OCI-LY1 (cell line): ENCODE measurements at regions not wholly inside any gene's neighbourhood (a gene's known extent, or its start where the extent isn't known, plus 50 kb on each side); places are given as distances from the start of the nearest gene placed in this dataset.

ENCODE experiments used
- H2AFZ ChIP-seq: fragments of 200-600 bp; sonication (generic), shearing (Covaris generic); 2 replicates; pipeline ENCODE4 v1.6.0; 2014; ENCODE audit warnings: antibody characterized with exemption, mild to moderate bottlenecking, low read length
- H3F3A ChIP-seq: fragments of 200-600 bp; sonication (generic), shearing (Covaris generic); 2 replicates; pipeline ENCODE4 v1.6.0; 2014; ENCODE audit warnings: mild to moderate bottlenecking, antibody characterized with exemption, low read length, moderate library complexity; ENCODE audit not compliant: insufficient read depth
- H3K27ac ChIP-seq: fragments of 200-600 bp; sonication (generic); 2 replicates; pipeline ENCODE4 v1.5.1; 2014; ENCODE audit warnings: low read length, mixed run types, mild to moderate bottlenecking, low read depth; ENCODE audit not compliant: poor library complexity, severe bottlenecking
- H3K27me3 ChIP-seq: fragments of 200-600 bp; sonication (generic); 2 replicates; pipeline ENCODE4 v1.6.0; 2014; ENCODE audit warnings: antibody characterized with exemption, mild to moderate bottlenecking, low read length, moderate library complexity; ENCODE audit not compliant: insufficient read depth
- H3K36me3 ChIP-seq: fragments of 200-600 bp; sonication (generic); 2 replicates; pipeline ENCODE4 v1.6.1; 2014; ENCODE audit warnings: mild to moderate bottlenecking, antibody characterized with exemption, low read length, moderate library complexity, mixed read lengths; ENCODE audit not compliant: insufficient read depth
- H3K4me1 ChIP-seq: fragments of 200-600 bp; sonication (generic); 2 replicates; pipeline ENCODE4 v1.5.1; 2014; ENCODE audit warnings: mild to moderate bottlenecking, low read length, moderate library complexity; ENCODE audit not compliant: insufficient read depth, severe bottlenecking
- H3K4me2 ChIP-seq: fragments of 200-600 bp; sonication (generic), shearing (Covaris generic); 2 replicates; pipeline ENCODE4 v1.6.1; 2014; ENCODE audit warnings: low read length
- H3K4me3 ChIP-seq: fragments of 200-600 bp; sonication (generic); 2 replicates; pipeline ENCODE4 v1.5.1; 2014; ENCODE audit warnings: low read length, low read depth, mild to moderate bottlenecking, mixed read lengths; ENCODE audit not compliant: poor library complexity, severe bottlenecking
- H3K79me2 ChIP-seq: fragments of 200-600 bp; shearing (Covaris generic); 2 replicates; pipeline ENCODE4 v1.6.1; 2016; ENCODE audit warnings: mixed run types, low read length, mixed read lengths; ENCODE audit not compliant: insufficient read depth
- H3K9ac ChIP-seq: fragments of 200-600 bp; sonication (generic), shearing (Covaris generic); 2 replicates; pipeline ENCODE4 v1.6.1; 2014; ENCODE audit warnings: mild to moderate bottlenecking, low read length, mixed read lengths
- H3K9me2 ChIP-seq: fragments of 200-600 bp; sonication (generic), shearing (Covaris generic); 2 replicates; pipeline ENCODE4 v1.6.1; 2014; ENCODE audit warnings: low read depth, mild to moderate bottlenecking, low read length, mixed read lengths
- H3K9me3 ChIP-seq: fragments of 200-600 bp; shearing (Covaris generic); 2 replicates; pipeline ENCODE4 v1.6.1; 2014; ENCODE audit warnings: low read length, mixed read lengths
- H4K20me1 ChIP-seq: fragments of 200-600 bp; sonication (generic), shearing (Covaris generic); 2 replicates; pipeline ENCODE4 v1.6.0; 2016; ENCODE audit warnings: mild to moderate bottlenecking, low read length; ENCODE audit not compliant: insufficient read depth
- CTCF ChIP-seq: fragments of 200-600 bp; sonication (generic), shearing (Covaris generic); IDR thresholded peaks from 2 replicates; pipeline ENCODE4 v1.5.1; 2017; ENCODE audit warnings: mild to moderate bottlenecking, antibody characterized with exemption, low read length, moderate library complexity, mixed read lengths
- EZH2 ChIP-seq: fragments of 200-600 bp; sonication (generic), shearing (Covaris generic); IDR thresholded peaks from 2 replicates; pipeline ENCODE4 v1.8.0; 2017; ENCODE audit warnings: borderline replicate concordance, mixed run types, mild to moderate bottlenecking, antibody characterized with exemption, low read length, moderate library complexity, mixed read lengths

GRCh38 chr5:124410539-124411488 lies 335.6 kb downstream of the ZNF608 start:
- no peaks in the 10 kb centered on the region for H3K36me3 ChIP-seq
- H3K9ac ChIP-seq: no peak overlapping the region
- H4K20me1 ChIP-seq: no peaks in the 10 kb centered on the region
- no peaks in the 10 kb centered on the region for H3K9me2 ChIP-seq
- no peak overlapping the region for H3K4me3 ChIP-seq
- H3K27ac ChIP-seq: no peak overlapping the region
- no peaks in the 10 kb centered on the region for H3K79me2 ChIP-seq
- H3F3A ChIP-seq: no peaks in the 10 kb centered on the region
- peaks cover 9% of the 10 kb centered on the region for H3K4me1 ChIP-seq
- TF ChIP-seq EZH2: no peak
- no peak for TF ChIP-seq CTCF
- H3K27me3 ChIP-seq: no peaks in the 10 kb centered on the region
- no peak overlapping the region for H2AFZ ChIP-seq
- H3K4me2 ChIP-seq: no peak overlapping the region
- peaks cover 16% of the 10 kb centered on the region; the same call in 1 of the 2 replicates for H3K9me3 ChIP-seq

GRCh38 chr5:124408738-124409453 lies 337.5 kb downstream of the ZNF608 start:
- Histone ChIP-seq H3K9me3 (peaks cover 16% of the 10 kb centered on the region; the same call in 1 of the 2 replicates), H3K4me1 (peaks cover 22% of the 10 kb centered on the region), H3K9me2 (no peaks in the 10 kb centered on the region), H3K4me2 (no peak overlapping the region), H3K9ac (no peak overlapping the region), H3K27ac (no peak overlapping the region), H2AFZ (no peak overlapping the region), H3K79me2 (no peaks in the 10 kb centered on the region), H3F3A (no peaks in the 10 kb centered on the region), H3K4me3 (no peak overlapping the region), H4K20me1 (no peaks in the 10 kb centered on the region), H3K27me3 (no peaks in the 10 kb centered on the region), H3K36me3 (no peaks in the 10 kb centered on the region)
- TF ChIP-seq CTCF (no peak), EZH2 (no peak)

GRCh38 chr5:124404796-124405195 lies 341.6 kb downstream of the ZNF608 start:
- no peaks in the 10 kb centered on the region for H3F3A ChIP-seq
- no peak for TF ChIP-seq EZH2
- no peak for TF ChIP-seq CTCF

More at GRCh38 chr5:124404796-124405195, 341.6 kb downstream of the ZNF608 start:
- no peaks in the 10 kb centered on the region for H3K9me3 ChIP-seq
- no peaks in the 10 kb centered on the region for H4K20me1 ChIP-seq
- H3K27ac ChIP-seq: peak overlapping the region; percentile 4
- no peak overlapping the region for H3K4me3 ChIP-seq
- H3K4me2 ChIP-seq: peak overlapping the region; percentile 22; the same call in 1 of the 2 replicates
- no peaks in the 10 kb centered on the region for H3K27me3 ChIP-seq
- no peaks in the 10 kb centered on the region for H3K9me2 ChIP-seq
- H2AFZ ChIP-seq: peak overlapping the region; percentile 10; the same call in 1 of the 2 replicates
- peaks cover 27% of the 10 kb centered on the region for H3K4me1 ChIP-seq
- no peak overlapping the region for H3K9ac ChIP-seq
- no peaks in the 10 kb centered on the region for H3K36me3 ChIP-seq
- H3K79me2 ChIP-seq: no peaks in the 10 kb centered on the region
